Trophoblast cell (in vitro differentiated cells and primary cell): ENCODE measurements at regions not wholly inside any gene's neighbourhood (a gene's known extent, or its start where the extent isn't known, plus 50 kb on each side); places are given as distances from the start of the nearest gene placed in this dataset.

Experiments used
- DNase-seq, 2 donors: peaks; one replicate each; pipeline ENCODE4 v3.0.0-alpha.2; 2016
- H2AFZ ChIP-seq: 2 replicates; pipeline ENCODE4 v1.6.1; 2013; ENCODE audit warnings: low read length, moderate library complexity, mild to moderate bottlenecking; ENCODE audit not compliant: insufficient read depth, poor library complexity
- H2AK5ac ChIP-seq: 2 replicates; pipeline ENCODE4 v1.6.1; 2013; ENCODE audit warnings: mild to moderate bottlenecking, low read length
- H2BK120ac ChIP-seq: 2 replicates; pipeline ENCODE4 v1.6.1; 2013; ENCODE audit warnings: low read length, mild to moderate bottlenecking, moderate library complexity; ENCODE audit not compliant: insufficient read depth, poor library complexity
- H2BK12ac ChIP-seq: 2 replicates; pipeline ENCODE4 v1.6.1; 2013; ENCODE audit warnings: mild to moderate bottlenecking, low read length, moderate library complexity
- H2BK5ac ChIP-seq: 2 replicates; pipeline ENCODE4 v1.6.1; 2013; ENCODE audit warnings: low read length, low read depth, moderate library complexity, mild to moderate bottlenecking; ENCODE audit not compliant: poor library complexity
- H3K14ac ChIP-seq: 2 replicates; pipeline ENCODE4 v1.6.1; 2013; ENCODE audit warnings: mild to moderate bottlenecking, low read length
- H3K18ac ChIP-seq: 2 replicates; pipeline ENCODE4 v1.6.1; 2013; ENCODE audit warnings: mild to moderate bottlenecking, low read length
- H3K23ac ChIP-seq: 2 replicates; pipeline ENCODE4 v1.6.1; 2013; ENCODE audit warnings: low read length
- H3K27ac ChIP-seq: 2 replicates; pipeline ENCODE4 v1.5.1; 2013; ENCODE audit warnings: low read depth, mild to moderate bottlenecking, inconsistent platforms, low read length, moderate library complexity
- H3K27me3 ChIP-seq: 2 replicates; pipeline ENCODE4 v1.6.1; 2013; ENCODE audit warnings: inconsistent platforms, mild to moderate bottlenecking, low read length, moderate library complexity; ENCODE audit not compliant: insufficient read depth
- H3K36me3 ChIP-seq, 2 experiments: 1 replicate in 1 of 2; 2 replicates in 1 of 2; pipeline ENCODE4 v1.6.1; 2013; ENCODE audit warnings: low read length in 2 of 2, mild to moderate bottlenecking in 2 of 2, moderate library complexity in 1 of 2; ENCODE audit not compliant: insufficient read depth in 2 of 2, control insufficient read depth in 1 of 2
- H3K4ac ChIP-seq: 2 replicates; pipeline ENCODE4 v1.6.1; 2013; ENCODE audit warnings: low read depth, mild to moderate bottlenecking, low read length, moderate library complexity
- H3K4me1 ChIP-seq, 2 experiments: 1 replicate in 1 of 2; 2 replicates in 1 of 2; pipeline ENCODE4 v1.6.1; 2013; ENCODE audit warnings: low read length in 2 of 2, mild to moderate bottlenecking in 2 of 2, moderate library complexity in 1 of 2; ENCODE audit not compliant: insufficient read depth in 2 of 2, control insufficient read depth in 1 of 2
- H3K4me2 ChIP-seq: 2 replicates; pipeline ENCODE4 v1.6.1; 2013; ENCODE audit warnings: inconsistent platforms, mild to moderate bottlenecking, low read length, moderate library complexity
- H3K4me3 ChIP-seq: 2 replicates; pipeline ENCODE4 v1.5.1; 2013; ENCODE audit warnings: mild to moderate bottlenecking, low read depth, low read length, inconsistent platforms
- H3K79me1 ChIP-seq: one replicate; pipeline ENCODE4 v1.6.1; 2013; ENCODE audit warnings: low read length
- H3K79me2 ChIP-seq: 2 replicates; pipeline ENCODE4 v1.6.1; 2013; ENCODE audit warnings: low read length, mild to moderate bottlenecking; ENCODE audit not compliant: control insufficient read depth, insufficient read depth, poor library complexity
- H3K9ac ChIP-seq: 2 replicates; pipeline ENCODE4 v1.6.1; 2013; ENCODE audit warnings: mild to moderate bottlenecking, low read length
- H3K9me3 ChIP-seq: 2 replicates; pipeline ENCODE4 v1.6.1; 2013; ENCODE audit warnings: low read depth, mild to moderate bottlenecking, control low read depth, inconsistent platforms, low read length; ENCODE audit not compliant: insufficient read depth
- H4K12ac ChIP-seq: 2 replicates; pipeline ENCODE4 v1.6.1; 2013; ENCODE audit warnings: low read depth, mild to moderate bottlenecking, low read length, moderate library complexity
- H4K8ac ChIP-seq: 2 replicates; pipeline ENCODE4 v1.6.1; 2013; ENCODE audit warnings: low read depth, mild to moderate bottlenecking, low read length, moderate library complexity
- H4K91ac ChIP-seq: one replicate; pipeline ENCODE4 v1.6.1; 2013; ENCODE audit warnings: low read depth, mild to moderate bottlenecking, low read length, moderate library complexity
- WGBS: extraction: QIAGEN DNeasy Blood & Tissue Kit; methylation state at CpG from one replicate; pipeline ENCODE4 v1.1.7; 2013; ENCODE audit warnings: missing lambda C conversion rate; ENCODE audit not compliant: insufficient read length, insufficient coverage; ENCODE audit errors: extremely low coverage; 5-methylcytosine and 5-hydroxymethylcytosine counted together

DNA sequence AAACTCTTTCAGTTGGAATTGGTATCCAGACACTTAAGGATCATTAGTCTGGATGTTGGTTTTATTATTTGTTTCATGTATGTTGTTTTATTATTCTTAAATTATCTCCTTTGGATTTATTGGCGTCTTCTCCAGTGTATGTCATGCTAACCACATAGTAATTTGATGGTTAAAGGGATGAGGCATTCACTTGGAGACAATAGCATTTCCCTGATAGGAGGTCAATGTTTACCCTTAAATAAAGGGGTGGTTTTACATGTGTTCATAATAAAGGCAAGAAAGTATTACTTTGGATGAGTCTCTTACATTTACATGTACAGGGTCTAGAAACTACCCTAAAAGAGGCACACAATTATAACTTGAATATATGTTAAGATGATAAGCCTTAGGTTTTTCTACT is 51.2 kb upstream of the RNF144B start:
- Histone ChIP-seq H3K23ac (no peak overlapping the region), H3K4ac (no peak overlapping the region), H2AK5ac (no peak overlapping the region), H3K79me2 (no peaks in the 10 kb centered on the region), H2BK12ac (no peak overlapping the region), H3K18ac (no peak overlapping the region), H3K79me1 (no peaks in the 10 kb centered on the region), H3K27ac (no peak overlapping the region), H3K14ac (no peak overlapping the region), H4K8ac (no peak overlapping the region), H3K27me3 (no peaks in the 10 kb centered on the region), H4K91ac (no peak overlapping the region), H3K36me3 (no peaks in the 10 kb centered on the region), H3K4me3 (no peak overlapping the region), H2AFZ (no peak overlapping the region), H2BK5ac (no peak overlapping the region), H2BK120ac (no peak overlapping the region), H4K12ac (no peak overlapping the region), H3K4me1 (no peaks in the 10 kb centered on the region), H3K9me3 (no peaks in the 10 kb centered on the region), H3K4me2 (no peak overlapping the region), H3K9ac (no peak overlapping the region)
- DNase-seq, result no peak
- WGBS, result no CpG with 5 or more reads among the region's 1 CpG

DNA sequence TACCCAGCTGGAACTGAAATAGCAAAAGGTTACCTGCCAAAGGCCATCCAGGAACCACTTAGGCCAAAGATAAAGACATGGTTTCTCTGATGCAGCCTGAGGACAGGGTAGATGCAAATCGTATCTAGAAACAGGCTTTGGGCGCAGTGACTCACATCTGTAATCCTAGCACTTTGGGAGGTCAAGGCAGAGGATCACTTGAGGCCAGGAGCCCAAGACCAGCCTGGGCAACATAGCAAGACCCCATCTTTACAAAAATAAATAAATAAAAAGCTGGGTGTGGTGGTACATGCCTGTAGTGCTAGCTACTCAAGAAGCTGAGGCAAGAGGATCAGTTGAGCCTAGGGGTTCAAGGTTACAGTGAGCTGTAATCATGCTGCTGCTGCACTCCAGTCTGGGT is 52.9 kb upstream of the RNF144B start:
- H3K23ac ChIP-seq, result no peak overlapping the region
- H3K9me3 ChIP-seq, result no peaks in the 10 kb centered on the region

DNA sequence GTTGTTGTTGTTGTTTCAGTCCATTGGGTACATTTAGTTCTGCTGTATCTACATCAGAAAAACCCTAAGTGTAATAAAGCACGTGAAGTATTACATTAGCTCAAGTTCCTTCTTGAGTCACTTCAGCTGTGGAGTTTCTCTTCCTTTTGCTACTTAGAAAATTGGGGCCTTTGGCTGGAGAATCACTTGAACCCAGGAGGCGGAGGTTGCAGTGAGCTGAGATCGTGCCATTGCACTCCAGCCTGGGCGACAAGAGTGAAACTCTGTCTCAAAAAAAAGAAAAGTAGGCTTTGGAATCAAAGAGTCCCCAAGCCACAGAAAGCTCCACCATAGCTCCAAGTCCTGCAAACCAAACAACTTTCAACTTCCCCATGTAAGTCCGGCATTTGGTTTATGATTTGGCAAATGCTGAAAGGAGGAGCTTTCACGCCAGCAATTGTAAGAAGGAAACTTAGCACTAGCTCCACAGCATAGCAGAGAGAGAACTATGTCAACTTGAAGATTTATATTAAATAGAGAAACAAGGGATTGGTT is 56.5 kb upstream of the RNF144B start:
- Histone ChIP-seq H3K4me2 (no peak overlapping the region), H4K91ac (no peak overlapping the region), H4K12ac (no peak overlapping the region), H3K18ac (no peak overlapping the region), H2BK5ac (no peak overlapping the region), H3K9ac (no peak overlapping the region), H3K79me1 (no peaks in the 10 kb centered on the region), H2BK120ac (no peak overlapping the region), H3K27me3 (no peaks in the 10 kb centered on the region), H4K8ac (no peak overlapping the region), H3K27ac (no peak overlapping the region), H3K4ac (no peak overlapping the region), H2AK5ac (no peak overlapping the region), H3K79me2 (no peaks in the 10 kb centered on the region), H2AFZ (no peak overlapping the region), H3K9me3 (no peaks in the 10 kb centered on the region), H3K14ac (no peak overlapping the region), H3K36me3 (no peaks in the 10 kb centered on the region), H3K23ac (no peak overlapping the region), H3K4me3 (no peak overlapping the region), H3K4me1 (no peaks in the 10 kb centered on the region), H2BK12ac (no peak overlapping the region)
- peak in 1 of 2 donors; percentile 30 for DNase-seq
- no CpG with 5 or more reads among the region's 6 CpGs for WGBS

More for the DNA sequence above, 52.9 kb upstream of the RNF144B start:
- Histone ChIP-seq H4K8ac (no peak overlapping the region), H2BK5ac (no peak overlapping the region), H3K27me3 (no peaks in the 10 kb centered on the region), H3K4me3 (no peak overlapping the region), H4K12ac (no peak overlapping the region), H3K9ac (no peak overlapping the region), H4K91ac (no peak overlapping the region), H3K18ac (no peak overlapping the region), H3K79me1 (no peaks in the 10 kb centered on the region), H2BK120ac (no peak overlapping the region), H2AK5ac (no peak overlapping the region), H3K14ac (no peak overlapping the region), H3K27ac (no peak overlapping the region), H2BK12ac (no peak overlapping the region), H3K36me3 (no peaks in the 10 kb centered on the region), H3K79me2 (no peaks in the 10 kb centered on the region), H3K4ac (no peak overlapping the region), H2AFZ (no peak overlapping the region), H3K4me1 (no peaks in the 10 kb centered on the region), H3K4me2 (no peak overlapping the region)
- no peak for DNase-seq
- no CpG with 5 or more reads among the region's 2 CpGs for WGBS

- H3K27ac ChIP-seq, result no peak overlapping the region
- H3K14ac ChIP-seq, result no peak overlapping the region
- no peak overlapping the region for H2BK120ac ChIP-seq
- no peaks in the 10 kb centered on the region for H3K36me3 ChIP-seq
- H3K23ac ChIP-seq, result no peak overlapping the region
- H2BK5ac ChIP-seq, result no peak overlapping the region
- no peak for DNase-seq
- no peak overlapping the region for H2BK12ac ChIP-seq
- H3K9me3 ChIP-seq, result no peaks in the 10 kb centered on the region
- WGBS, result no CpG with 5 or more reads among the region's 3 CpGs
- no peak overlapping the region for H4K91ac ChIP-seq
- no peaks in the 10 kb centered on the region for H3K79me1 ChIP-seq
- H3K9ac ChIP-seq, result no peak overlapping the region
- H3K4me3 ChIP-seq, result no peak overlapping the region
- no peak overlapping the region for H4K12ac ChIP-seq
- H3K4me1 ChIP-seq, result no peaks in the 10 kb centered on the region
- H3K18ac ChIP-seq, result no peak overlapping the region
- no peaks in the 10 kb centered on the region for H3K79me2 ChIP-seq
- H3K4ac ChIP-seq, result no peak overlapping the region
- no peak overlapping the region for H4K8ac ChIP-seq
- no peak overlapping the region for H3K4me2 ChIP-seq
- no peak overlapping the region for H2AFZ ChIP-seq
- no peaks in the 10 kb centered on the region for H3K27me3 ChIP-seq
- H2AK5ac ChIP-seq, result no peak overlapping the region
Observed at GRCh38 chr6:18329776-18330175, 57.4 kb upstream of the RNF144B start.
